ENCODE measurements at regions not wholly inside any gene's neighbourhood (a gene's known extent, or its start where the extent isn't known, plus 50 kb on each side); places are given as distances from the start of the nearest gene placed in this dataset.

DNA sequence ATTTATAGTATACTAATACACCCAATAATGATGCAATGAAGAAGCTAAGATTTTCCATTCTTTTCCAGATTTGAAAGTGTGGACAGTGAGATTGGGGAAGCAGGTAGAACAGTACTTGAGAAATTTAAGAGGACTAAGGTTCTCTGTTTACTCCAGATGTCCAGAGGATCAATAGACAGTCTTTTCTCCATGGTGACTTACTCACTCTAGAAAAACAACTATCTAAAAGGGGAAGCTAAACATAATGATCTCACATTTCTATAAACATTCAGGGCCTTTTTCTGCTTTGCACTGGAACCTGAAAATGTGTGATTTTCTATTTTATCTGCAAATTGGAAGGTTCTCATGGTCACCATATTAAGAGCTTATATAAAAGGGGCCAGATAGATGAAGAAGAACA, 93.9 kb upstream of the ZBTB18 start:
- TF ChIP-seq, protein P1, sequence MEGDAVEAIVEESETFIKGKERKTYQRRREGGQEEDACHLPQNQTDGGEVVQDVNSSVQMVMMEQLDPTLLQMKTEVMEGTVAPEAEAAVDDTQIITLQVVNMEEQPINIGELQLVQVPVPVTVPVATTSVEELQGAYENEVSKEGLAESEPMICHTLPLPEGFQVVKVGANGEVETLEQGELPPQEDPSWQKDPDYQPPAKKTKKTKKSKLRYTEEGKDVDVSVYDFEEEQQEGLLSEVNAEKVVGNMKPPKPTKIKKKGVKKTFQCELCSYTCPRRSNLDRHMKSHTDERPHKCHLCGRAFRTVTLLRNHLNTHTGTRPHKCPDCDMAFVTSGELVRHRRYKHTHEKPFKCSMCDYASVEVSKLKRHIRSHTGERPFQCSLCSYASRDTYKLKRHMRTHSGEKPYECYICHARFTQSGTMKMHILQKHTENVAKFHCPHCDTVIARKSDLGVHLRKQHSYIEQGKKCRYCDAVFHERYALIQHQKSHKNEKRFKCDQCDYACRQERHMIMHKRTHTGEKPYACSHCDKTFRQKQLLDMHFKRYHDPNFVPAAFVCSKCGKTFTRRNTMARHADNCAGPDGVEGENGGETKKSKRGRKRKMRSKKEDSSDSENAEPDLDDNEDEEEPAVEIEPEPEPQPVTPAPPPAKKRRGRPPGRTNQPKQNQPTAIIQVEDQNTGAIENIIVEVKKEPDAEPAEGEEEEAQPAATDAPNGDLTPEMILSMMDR (IDR thresholded peaks at IDR 0.05), result no peak
- TF ChIP-seq POLR2A (IDR thresholded peaks at IDR 0.05) (no peak), POLR2AphosphoS5 (IDR thresholded peaks at IDR 0.05) (no peak)
